ENCODE measurements at regions not wholly inside any gene's neighbourhood (a gene's known extent, or its start where the extent isn't known, plus 50 kb on each side); places are given as distances from the start of the nearest gene placed in this dataset.
"Not testable (repeated sequence)": the region's sequence is repeated elsewhere in the genome, so short reads cannot be mapped to it uniquely, and the experiment has no call there.

- peak; percentile 53 for ATAC-seq (ENCODE audit: insufficient read depth, low FRiP score)
- no peaks in the 10 kb centered on the region for H3K27me3 ChIP-seq (ENCODE audit: control insufficient read depth in 3 of 3, insufficient read depth in 3 of 3, low read length in 2 of 3)
- WGBS, 2 donors: 61 to 68% methylated on average over 3 of the region's 3 CpGs
These were observed 86.7 kb upstream of the PAM start for GRCh38 chr5:102668220-102668932.

GRCh38 chr5:102670224-102670836 is 84.8 kb upstream of the PAM start:
- Histone ChIP-seq H3K36me3 (ENCODE audit: control insufficient read depth in 4 of 4, insufficient read depth in 4 of 4, low read length in 4 of 4) (no peaks in the 10 kb centered on the region), H3K9me3 (ENCODE audit: control insufficient read depth in 4 of 4, insufficient read depth in 3 of 4, low read length in 3 of 4) (no peaks in the 10 kb centered on the region), H3K27ac (ENCODE audit: low read depth in 1 of 2, low read length in 1 of 2) (no peak overlapping the region), H3K9ac (ENCODE audit: insufficient read depth in 1 of 2, low read length in 2 of 2) (no peak overlapping the region), H3K4me1 (ENCODE audit: control insufficient read depth in 5 of 5, insufficient read depth in 5 of 5, low read length in 5 of 5) (peaks cover 0 to 2% (median 0%) of the 10 kb centered on the region in 5 donors), H3K27me3 (ENCODE audit: control insufficient read depth in 3 of 3, insufficient read depth in 3 of 3, low read length in 2 of 3) (no peaks in the 10 kb centered on the region), H3K4me3 (no peak overlapping the region)
- peak in 1 of 3 donors; percentile 6 for DNase-seq
- WGBS, 2 donors: 73 to 75% methylated on average over 9 of the region's 9 CpGs
- TF ChIP-seq CTCF (IDR thresholded peaks at IDR 0.05; ENCODE audit: control extremely low read depth, extremely low read depth): no peak
- no peak for ATAC-seq (ENCODE audit: insufficient read depth, low FRiP score)

More at GRCh38 chr5:102668220-102668932, 86.7 kb upstream of the PAM start:
- peak in 2 of 3 donors; percentile 29 to 49 for DNase-seq
- Histone ChIP-seq H3K4me1 (ENCODE audit: control insufficient read depth in 5 of 5, insufficient read depth in 5 of 5, low read length in 5 of 5) (peaks cover 0 to 5% (median 0%) of the 10 kb centered on the region in 5 donors), H3K9ac (ENCODE audit: insufficient read depth in 1 of 2, low read length in 2 of 2) (no peak overlapping the region), H3K27ac (ENCODE audit: low read depth in 1 of 2, low read length in 1 of 2) (no peak overlapping the region), H3K4me3 (no peak overlapping the region), H3K9me3 (ENCODE audit: control insufficient read depth in 4 of 4, insufficient read depth in 3 of 4, low read length in 3 of 4) (no peaks in the 10 kb centered on the region), H3K36me3 (ENCODE audit: control insufficient read depth in 4 of 4, insufficient read depth in 4 of 4, low read length in 4 of 4) (no peaks in the 10 kb centered on the region)
- no peak for TF ChIP-seq CTCF (IDR thresholded peaks at IDR 0.05; ENCODE audit: control extremely low read depth, extremely low read depth)

GRCh38 chr5:102671033-102671734 is 83.9 kb upstream of the PAM start:
- H3K27ac ChIP-seq (ENCODE audit: low read depth in 1 of 2, low read length in 1 of 2); H3K9me3 ChIP-seq (ENCODE audit: control insufficient read depth in 4 of 4, insufficient read depth in 3 of 4, low read length in 3 of 4); H3K4me1 ChIP-seq (ENCODE audit: control insufficient read depth in 5 of 5, insufficient read depth in 5 of 5, low read length in 5 of 5); H3K9ac ChIP-seq (ENCODE audit: insufficient read depth in 1 of 2, low read length in 2 of 2); DNase-seq; H3K4me3 ChIP-seq; ATAC-seq (ENCODE audit: insufficient read depth, low FRiP score); H3K36me3 ChIP-seq (ENCODE audit: control insufficient read depth in 4 of 4, insufficient read depth in 4 of 4, low read length in 4 of 4); H3K27me3 ChIP-seq (ENCODE audit: control insufficient read depth in 3 of 3, insufficient read depth in 3 of 3, low read length in 2 of 3): not testable (repeated sequence)
- 82 to 88% methylated on average over 31 to 32 of the region's 32 CpGs for WGBS, 2 donors
